Liver (tissue), 7 donors: ENCODE measurements at regions not wholly inside any gene's neighbourhood (a gene's known extent, or its start where the extent isn't known, plus 50 kb on each side); places are given as distances from the start of the nearest gene placed in this dataset.

Experiments
- DNase-seq: peaks from one replicate; pipeline ENCODE4 v3.0.0-alpha.2; 2017; ENCODE audit warnings: low spot score
- H3K27ac ChIP-seq, 2 donors: one replicate each; pipeline ENCODE4 v1.7.0; 2013; ENCODE audit warnings: inconsistent platforms in 2 of 2, low read length in 2 of 2, control low read depth in 1 of 2, low read depth in 1 of 2, mild to moderate bottlenecking in 1 of 2
- H3K27me3 ChIP-seq, 4 donors: one replicate each; pipeline versions ENCODE4 v1.6.1 to v1.7.0; 2013; ENCODE audit warnings: low read length in 3 of 4, inconsistent platforms in 1 of 4, mild to moderate bottlenecking in 1 of 4, moderate library complexity in 1 of 4; ENCODE audit not compliant: control insufficient read depth in 4 of 4, insufficient read depth in 4 of 4
- H3K36me3 ChIP-seq, 4 donors: one replicate each; pipeline versions ENCODE4 v1.6.1 to v1.7.0; 2013; ENCODE audit warnings: low read length in 3 of 4, mild to moderate bottlenecking in 3 of 4, low read depth in 1 of 4, moderate library complexity in 1 of 4; ENCODE audit not compliant: control insufficient read depth in 4 of 4, insufficient read depth in 3 of 4
- H3K4me1 ChIP-seq, 4 donors: one replicate each; pipeline versions ENCODE4 v1.6.1 to v1.7.0; 2013; ENCODE audit warnings: low read length in 3 of 4, mild to moderate bottlenecking in 3 of 4, moderate library complexity in 1 of 4; ENCODE audit not compliant: control insufficient read depth in 4 of 4, insufficient read depth in 4 of 4
- H3K4me3 ChIP-seq, 3 donors: one replicate each; pipeline versions ENCODE4 v1.6.1 to v1.7.0; 2013; ENCODE audit warnings: low read length in 3 of 3, control low read depth in 1 of 3, low read depth in 1 of 3, mild to moderate bottlenecking in 1 of 3
- H3K9ac ChIP-seq, 2 donors: one replicate each; pipeline ENCODE4 v1.7.0; 2013; ENCODE audit warnings: low read length in 2 of 2, mild to moderate bottlenecking in 2 of 2, moderate library complexity in 2 of 2, control low read depth in 1 of 2, low read depth in 1 of 2
- H3K9me3 ChIP-seq, 4 donors: one replicate each; pipeline versions ENCODE4 v1.6.1 to v1.7.0; 2013; ENCODE audit warnings: low read length in 3 of 4; ENCODE audit not compliant: control insufficient read depth in 4 of 4
- ATF3 ChIP-seq: IDR thresholded peaks from 2 replicates; pipeline ENCODE4 v1.6.1; 2016; ENCODE audit warnings: antibody characterized with exemption
- EGR1 ChIP-seq, 2 donors: IDR thresholded peaks; 2 replicates each; pipeline ENCODE4 v1.6.1; 2016 to 2018; ENCODE audit warnings: antibody characterized with exemption in 2 of 2, low read depth in 2 of 2
- FOXA1 ChIP-seq: IDR thresholded peaks from 2 replicates; pipeline ENCODE4 v1.6.1; 2016; ENCODE audit warnings: antibody characterized with exemption
- FOXA2 ChIP-seq: IDR thresholded peaks from 2 replicates; pipeline ENCODE4 v1.6.1; 2016; ENCODE audit warnings: antibody characterized with exemption
- GABPA ChIP-seq, 2 donors: IDR thresholded peaks in 1 of 2; conservative IDR thresholded peaks in 1 of 2; 2 replicates each; pipeline ENCODE4 v1.6.1; 2016; ENCODE audit warnings: antibody characterized with exemption in 2 of 2, mild to moderate bottlenecking in 1 of 2, moderate library complexity in 1 of 2
- HNF4A ChIP-seq, 2 donors: conservative IDR thresholded peaks; 2 replicates each; pipeline ENCODE4 v1.6.1; 2016; ENCODE audit warnings: antibody characterized with exemption in 2 of 2, mild to moderate bottlenecking in 2 of 2
- HNF4G ChIP-seq: IDR thresholded peaks from 2 replicates; pipeline ENCODE4 v1.6.1; 2016; ENCODE audit warnings: antibody characterized with exemption
- JUND ChIP-seq, 2 donors: IDR thresholded peaks; 2 replicates each; pipeline ENCODE4 v1.6.1; 2016; ENCODE audit warnings: antibody characterized with exemption in 2 of 2
- NR2F2 ChIP-seq: IDR thresholded peaks from 2 replicates; pipeline ENCODE4 v1.6.1; 2016; ENCODE audit warnings: antibody characterized with exemption
- RAD21 ChIP-seq, 2 donors: IDR thresholded peaks; 2 replicates each; pipeline ENCODE4 v1.6.1; 2016; ENCODE audit warnings: antibody characterized with exemption in 2 of 2, mild to moderate bottlenecking in 2 of 2
- REST ChIP-seq: IDR thresholded peaks from 2 replicates; pipeline ENCODE4 v1.6.1; 2016; ENCODE audit warnings: antibody characterized with exemption, mild to moderate bottlenecking
- RXRA ChIP-seq, 2 donors: IDR thresholded peaks; 2 replicates each; pipeline ENCODE4 v1.6.1; 2017 to 2018; ENCODE audit warnings: antibody characterized with exemption in 2 of 2, mild to moderate bottlenecking in 1 of 2
- SP1 ChIP-seq: IDR thresholded peaks from 2 replicates; pipeline ENCODE4 v1.6.1; 2018; ENCODE audit warnings: antibody characterized with exemption, mild to moderate bottlenecking
- TAF1 ChIP-seq: conservative IDR thresholded peaks from 2 replicates; pipeline ENCODE4 v1.6.1; 2016; ENCODE audit warnings: antibody characterized with exemption, mild to moderate bottlenecking
- YY1 ChIP-seq: IDR thresholded peaks from 2 replicates; pipeline ENCODE4 v1.6.1; 2016; ENCODE audit warnings: antibody characterized with exemption, mild to moderate bottlenecking
- ZBTB33 ChIP-seq: IDR thresholded peaks from 2 replicates; pipeline ENCODE4 v1.6.1; 2016; ENCODE audit warnings: antibody characterized with exemption
- WGBS: extraction: QIAGEN DNeasy Blood & Tissue Kit; methylation state at CpG from one replicate; pipeline ENCODE4 v1.1.7; 2013; 5-methylcytosine and 5-hydroxymethylcytosine counted together
- TF ChIP-seq, protein P1 (sequence below): IDR thresholded peaks from 2 replicates; pipeline ENCODE4 v1.6.1; 2016; ENCODE audit warnings: antibody characterized with exemption
- donor health status: healthy.
- donor health status: healthy.
- donor health status: healthy.
- donor health status: healthy.

DNA sequence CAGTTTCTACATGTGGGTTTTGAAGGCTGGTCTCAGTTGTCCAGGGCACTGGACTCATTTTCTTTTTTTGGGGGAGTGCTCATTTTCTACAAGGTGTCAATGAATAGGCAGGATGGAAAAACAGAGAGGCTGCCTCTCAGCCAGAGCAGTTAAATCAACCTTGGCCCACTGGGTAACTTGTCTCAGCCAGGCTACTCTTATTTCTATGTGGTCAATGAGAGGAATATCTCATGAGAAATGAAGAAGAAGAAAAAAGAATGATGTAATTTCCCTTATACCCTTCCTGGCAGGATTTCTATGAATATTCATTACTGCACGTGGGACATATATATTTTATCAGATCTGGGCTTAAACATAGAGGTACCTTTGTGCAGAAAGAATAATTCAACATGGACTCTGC, 155.2 kb upstream of the E2F7 start:
- DNase-seq, result no peak
- no peak overlapping the region for H3K9ac ChIP-seq
- no peak overlapping the region for H3K4me3 ChIP-seq
- TF ChIP-seq SP1 (no peak), ATF3 (no peak), YY1 (no peak), NR2F2 (no peak), FOXA1 (no peak), RXRA (IDR thresholded peaks at IDR 0.05) (no peak), TAF1 (no peak), HNF4A (conservative IDR thresholded peaks at IDR 0.05) (no peak), EGR1 (IDR thresholded peaks at IDR 0.05; ENCODE audit: low read depth in 2 of 2) (no peak), REST (no peak), FOXA2 (no peak), ZBTB33 (no peak), HNF4G (no peak)
- TF ChIP-seq, protein P1, sequence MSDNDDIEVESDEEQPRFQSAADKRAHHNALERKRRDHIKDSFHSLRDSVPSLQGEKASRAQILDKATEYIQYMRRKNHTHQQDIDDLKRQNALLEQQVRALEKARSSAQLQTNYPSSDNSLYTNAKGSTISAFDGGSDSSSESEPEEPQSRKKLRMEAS, result no peak
- no peaks in the 10 kb centered on the region for H3K27me3 ChIP-seq
- H3K9me3 ChIP-seq, result no peaks in the 10 kb centered on the region
- 49% methylated on average over 1 of the region's 1 CpG for WGBS
- H3K27ac ChIP-seq, result no peak overlapping the region
- no peaks in the 10 kb centered on the region for H3K36me3 ChIP-seq
- H3K4me1 ChIP-seq, result no peaks in the 10 kb centered on the region

DNA sequence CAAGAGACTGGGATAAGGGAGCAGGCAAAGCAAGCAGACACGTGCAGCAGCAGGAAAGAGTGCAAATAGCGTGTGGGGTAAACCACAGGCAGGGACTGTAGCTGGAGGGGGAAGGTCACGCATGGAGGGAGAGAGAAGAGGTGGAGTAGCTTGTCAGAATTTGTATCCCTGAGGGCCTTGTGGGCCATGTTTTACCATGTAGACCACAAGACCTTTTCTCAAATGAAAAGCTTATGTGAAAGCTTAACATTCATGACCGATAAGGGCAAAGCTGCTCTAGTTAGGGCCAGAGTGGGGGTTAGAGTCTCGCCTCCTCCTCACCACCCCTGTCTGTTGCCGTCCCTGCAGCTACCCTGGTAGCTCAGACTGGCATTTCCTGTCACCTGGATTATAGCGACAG, 152.9 kb upstream of the E2F7 start:
- WGBS, result 90% methylated on average over 7 of the region's 7 CpGs
- Histone ChIP-seq H3K4me1 (no peaks in the 10 kb centered on the region), H3K27me3 (no peaks in the 10 kb centered on the region), H3K27ac (no peak overlapping the region), H3K9me3 (no peaks in the 10 kb centered on the region), H3K4me3 (no peak overlapping the region), H3K9ac (no peak overlapping the region), H3K36me3 (no peaks in the 10 kb centered on the region)
- DNase-seq, result no peak
- TF ChIP-seq FOXA2 (no peak), HNF4G (no peak), TAF1 (no peak), RAD21 (IDR thresholded peaks at IDR 0.05) (no peak), HNF4A (conservative IDR thresholded peaks at IDR 0.05) (no peak), RXRA (IDR thresholded peaks at IDR 0.05) (no peak), EGR1 (IDR thresholded peaks at IDR 0.05; ENCODE audit: low read depth in 2 of 2) (no peak), ZBTB33 (no peak), SP1 (no peak), YY1 (no peak), REST (no peak), JUND (IDR thresholded peaks at IDR 0.05) (no peak), NR2F2 (no peak), GABPA (IDR thresholded peaks at IDR 0.05 in 1 of 2, conservative IDR thresholded peaks at IDR 0.05 in 1 of 2) (no peak), ATF3 (no peak)
- TF ChIP-seq, protein P1, result no peak
